Endothelial cell of umbilical vein (primary cell): ENCODE measurements at regions not wholly inside any gene's neighbourhood (a gene's known extent, or its start where the extent isn't known, plus 50 kb on each side); places are given as distances from the start of the nearest gene placed in this dataset.

ENCODE experiments used
- BruUV-seq: library from RNA; stranded (reverse); fragments of 400-500 nt; replicated peaks from 2 replicates; lab custom pipeline; 2021; lab: Mats Ljungman, UMichigan
- CTCF ChIA-PET: fragments of 300-600, 350-600 bp; sonication (Branson Sonifier 250); formaldehyde crosslinking; loops from one replicate; lab custom pipeline; 2021; ENCODE audit warnings: antibody characterized with exemption, inconsistent platforms; lab: Charles Lee
- POLR2A ChIA-PET: fragments of 300-600, 350-600 bp; sonication (Branson Sonifier 250); formaldehyde crosslinking; loops from one replicate; lab custom pipeline; 2021; ENCODE audit warnings: antibody characterized with exemption, inconsistent platforms; lab: Charles Lee
- DNase-seq: peaks from one replicate; pipeline ENCODE4 v3.0.0-alpha.2; 2011; ENCODE audit warnings: low read depth, low spot score
- FAIRE-seq: peaks from 2 replicates; lab custom pipeline; 2011; peaks lifted over from hg19 to GRCh38; lab: Jason Lieb, UNC
- H2AFZ ChIP-seq: 2 replicates; pipeline ENCODE4 v1.6.0; 2012; ENCODE audit warnings: low read depth, low read length, control low read depth, inconsistent platforms
- H3K27ac ChIP-seq: 2 replicates; pipeline ENCODE4 v1.5.1; 2011; ENCODE audit warnings: low read depth, mild to moderate bottlenecking, control low read depth, low read length, moderate library complexity; ENCODE audit not compliant: insufficient read depth
- H3K27me3 ChIP-seq, 2 experiments: 2 replicates each; pipeline versions ENCODE4 v1.6.0 to v1.6.1; 2011; ENCODE audit warnings: low read length in 2 of 2, mixed read lengths in 1 of 2; ENCODE audit not compliant: control insufficient read depth in 2 of 2, insufficient read depth in 2 of 2
- H3K36me3 ChIP-seq, 2 experiments: 2 replicates in 1 of 2; 3 replicates in 1 of 2; pipeline ENCODE4 v1.5.1; 2011; ENCODE audit warnings: low read length in 2 of 2, mild to moderate bottlenecking in 1 of 2, moderate library complexity in 1 of 2; ENCODE audit not compliant: control insufficient read depth in 2 of 2, insufficient read depth in 2 of 2; ENCODE audit errors: extremely low read depth in 1 of 2
- H3K4me1 ChIP-seq: 3 replicates; pipeline ENCODE4 v1.5.1; 2011; ENCODE audit warnings: mild to moderate bottlenecking, low read length; ENCODE audit not compliant: control insufficient read depth, insufficient read depth; ENCODE audit errors: extremely low read depth
- H3K4me2 ChIP-seq: 2 replicates; pipeline ENCODE4 v1.6.1; 2011; ENCODE audit warnings: low read length, control low read depth, mixed read lengths; ENCODE audit not compliant: insufficient read depth
- H3K4me3 ChIP-seq, 3 experiments: fragments of 200-600 bp in 1 of 3; sonication (generic), shearing (Covaris generic) in 1 of 3; replicated peaks in 1 of 3; 2 replicates each; pipeline ENCODE4 v1.5.1; 2011 to 2016; ENCODE audit warnings: control low read depth in 3 of 3, low read length in 3 of 3, mild to moderate bottlenecking in 2 of 3, inconsistent platforms in 1 of 3, low read depth in 1 of 3, moderate library complexity in 1 of 3; ENCODE audit not compliant: insufficient read depth in 1 of 3
- H3K79me2 ChIP-seq: 2 replicates; pipeline ENCODE4 v1.6.0; 2012; ENCODE audit warnings: low read length, inconsistent platforms; ENCODE audit not compliant: control insufficient read depth, insufficient read depth
- H3K9ac ChIP-seq: replicated peaks from 2 replicates; pipeline ENCODE3; 2011; ENCODE audit warnings: low read length, control low read depth; ENCODE audit not compliant: insufficient read depth; ENCODE audit errors: extremely low read depth
- H3K9me1 ChIP-seq: replicated peaks from 3 replicates; pipeline ENCODE4 v1.6.0; 2011; ENCODE audit warnings: mild to moderate bottlenecking, low read length; ENCODE audit not compliant: control insufficient read depth, insufficient read depth; ENCODE audit errors: extremely low read depth
- H3K9me3 ChIP-seq: replicated peaks from 2 replicates; pipeline ENCODE4 v1.5.1; 2012; ENCODE audit warnings: low read length, inconsistent platforms; ENCODE audit not compliant: control insufficient read depth, insufficient read depth
- H4K20me1 ChIP-seq: replicated peaks from 2 replicates; pipeline ENCODE3; 2011; ENCODE audit warnings: mild to moderate bottlenecking, low read length; ENCODE audit not compliant: control insufficient read depth, insufficient read depth; ENCODE audit errors: extremely low read depth
- CTCF ChIP-seq, 2 donors: IDR thresholded peaks; 1 replicate in 1 of 2; 2 replicates in 1 of 2; pipeline ENCODE4 v1.5.1; 2011; ENCODE audit warnings: low read length in 2 of 2, mild to moderate bottlenecking in 2 of 2, moderate library complexity in 2 of 2, control low read depth in 1 of 2, inconsistent platforms in 1 of 2, low read depth in 1 of 2; ENCODE audit not compliant: insufficient read depth in 1 of 2; ENCODE audit errors: extremely low read depth in 1 of 2
- EZH2 ChIP-seq: IDR thresholded peaks from 2 replicates; pipeline ENCODE4 v1.6.1; 2012; ENCODE audit warnings: borderline replicate concordance, low read depth, mild to moderate bottlenecking, moderate library complexity, low read length, inconsistent platforms; ENCODE audit not compliant: severe bottlenecking
- FOS ChIP-seq: IDR thresholded peaks from 2 replicates; pipeline ENCODE4 v1.6.1; 2011; ENCODE audit warnings: mild to moderate bottlenecking, low read length, moderate library complexity, borderline replicate concordance; ENCODE audit not compliant: insufficient read depth
- GATA2 ChIP-seq: IDR thresholded peaks from 2 replicates; pipeline ENCODE4 v1.7.0; 2011; ENCODE audit warnings: low read depth, mild to moderate bottlenecking, moderate library complexity, mixed read lengths, low read length; ENCODE audit not compliant: insufficient read length, insufficient read depth
- JUN ChIP-seq: IDR thresholded peaks from 2 replicates; pipeline ENCODE4 v1.6.1; 2011; ENCODE audit warnings: borderline replicate concordance, low read depth; ENCODE audit not compliant: insufficient read length, insufficient read depth
- MAX ChIP-seq: IDR thresholded peaks from 2 replicates; pipeline ENCODE4 v1.6.1; 2011; ENCODE audit not compliant: insufficient read depth, insufficient read length
- MYC ChIP-seq: IDR thresholded peaks from one replicate; pipeline ENCODE4 v1.6.1; 2011; ENCODE audit warnings: mild to moderate bottlenecking, low read depth, low read length
- POLR2A ChIP-seq: IDR thresholded peaks from 2 replicates; pipeline ENCODE4 v1.6.1; 2012; ENCODE audit warnings: low read depth, mild to moderate bottlenecking, control low read depth, low read length
- POLR2AphosphoS5 ChIP-seq: IDR thresholded peaks from 2 replicates; pipeline ENCODE4 v1.6.1; 2012; ENCODE audit warnings: low read depth, mild to moderate bottlenecking, control low read depth, low read length, moderate library complexity; ENCODE audit not compliant: insufficient read depth
- dilution Hi-C: fragments of 300-500 bp; cut with MboI; formaldehyde crosslinking; loops from one replicate; pipeline ENCODE4 v1.15.0; 2019; ENCODE audit warnings: low sequenced_read_pairs; ENCODE audit not compliant: extremely low pct_ligation_motif_present
- intact Hi-C: fragments of 100-400 bp; cut with micrococcal nuclease; formaldehyde crosslinking; loops from one replicate; pipeline ENCODE4 v1.10.0; 2022

GRCh38 chrX:121871122-121871521, 823.7 kb downstream of the GLUD2 start:
- no peak overlapping the region for H3K27ac ChIP-seq
- no peak overlapping the region for H3K9ac ChIP-seq
- H3K9me3 ChIP-seq = no peaks in the 10 kb centered on the region
- ChIA-PET POLR2A (no interaction called here), CTCF (no interaction called here)
- H3K27me3 ChIP-seq = no peaks in the 10 kb centered on the region
- no peaks in the 10 kb centered on the region for H3K4me1 ChIP-seq
- no peak overlapping the region for H3K4me2 ChIP-seq
- H3K79me2 ChIP-seq = no peaks in the 10 kb centered on the region
- H3K4me3 ChIP-seq = no peak overlapping the region
- dilution Hi-C loops (no loop called here), intact Hi-C loops (no loop called here)
- TF ChIP-seq POLR2AphosphoS5 = no peak
- TF ChIP-seq POLR2A = no peak
- no peak for TF ChIP-seq FOS
- TF ChIP-seq GATA2 = no peak
- no peak for TF ChIP-seq EZH2
- TF ChIP-seq CTCF (IDR thresholded peaks at IDR 0.05; ENCODE audit: extremely low read depth in 1 of 2, insufficient read depth in 1 of 2, low read depth in 1 of 2, low read length in 2 of 2) = no peak
- no peak for TF ChIP-seq MYC
- no peak for TF ChIP-seq MAX
- no peak for TF ChIP-seq JUN
- no peaks in the 10 kb centered on the region for H3K9me1 ChIP-seq
- BruUV-seq = no TSS peak
- no peaks in the 10 kb centered on the region for H4K20me1 ChIP-seq
- no peak for DNase-seq
- no peak for FAIRE-seq
- H3K36me3 ChIP-seq = no peaks in the 10 kb centered on the region
- no peak overlapping the region for H2AFZ ChIP-seq
